H1 (cell line): ENCODE measurements at regions not wholly inside any gene's neighbourhood (a gene's known extent, or its start where the extent isn't known, plus 50 kb on each side); places are given as distances from the start of the nearest gene placed in this dataset.

ENCODE experiments used
- CTCF ChIA-PET: fragments of 300-600 bp; sonication (Branson Sonifier 250); formaldehyde crosslinking; loops from one replicate; lab custom pipeline; 2021; ENCODE audit not compliant: partially characterized antibody; lab: Charles Lee
- POLR2A ChIA-PET: fragments of 300-600 bp; sonication (Branson Sonifier 250); formaldehyde crosslinking; loops from one replicate; lab custom pipeline; 2021; ENCODE audit warnings: inconsistent platforms; ENCODE audit not compliant: partially characterized antibody; lab: Charles Lee
- DNase-seq, 2 experiments: peaks; one replicate each; pipeline versions ENCODE4 v3.0.0 to v3.0.0-alpha.2; 2010 to 2022; ENCODE audit warnings: low spot score in 2 of 2, low read depth in 1 of 2, mixed read lengths in 1 of 2
- FAIRE-seq: peaks from 2 replicates; lab custom pipeline; 2011; peaks lifted over from hg19 to GRCh38; lab: Jason Lieb, UNC
- H2AFZ ChIP-seq: 2 replicates; pipeline ENCODE4 v1.8.1; 2012; ENCODE audit warnings: low read length, inconsistent platforms
- H2AK5ac ChIP-seq: 2 replicates; pipeline ENCODE4 v1.6.1; 2013; ENCODE audit warnings: low read depth, low read length
- H2BK120ac ChIP-seq: replicated peaks from 2 replicates; pipeline ENCODE3; 2013; ENCODE audit warnings: low read depth, low read length, inconsistent platforms
- H2BK12ac ChIP-seq: 2 replicates; pipeline ENCODE4 v1.6.1; 2013; ENCODE audit warnings: low read depth, low read length
- H2BK15ac ChIP-seq: 2 replicates; pipeline ENCODE4 v1.6.1; 2013; ENCODE audit warnings: low read length
- H2BK20ac ChIP-seq: 2 replicates; pipeline ENCODE4 v1.6.1; 2013; ENCODE audit warnings: low read length
- H2BK5ac ChIP-seq: 2 replicates; pipeline ENCODE4 v1.6.1; 2013; ENCODE audit warnings: low read depth, low read length
- H3K14ac ChIP-seq: 2 replicates; pipeline ENCODE4 v1.6.1; 2013; ENCODE audit warnings: inconsistent platforms; ENCODE audit not compliant: insufficient read length
- H3K18ac ChIP-seq: 2 replicates; pipeline ENCODE4 v1.6.1; 2013; ENCODE audit warnings: low read length; ENCODE audit errors: extremely low read depth
- H3K23ac ChIP-seq: 2 replicates; pipeline ENCODE4 v1.6.1; 2013; ENCODE audit warnings: inconsistent platforms; ENCODE audit not compliant: insufficient read length
- H3K23me2 ChIP-seq: 2 replicates; pipeline ENCODE4 v1.6.1; 2013; ENCODE audit warnings: low read depth, low read length
- H3K27ac ChIP-seq: 2 replicates; pipeline ENCODE4 v1.6.1; 2011; ENCODE audit warnings: low read depth, low read length, inconsistent platforms
- H3K27me3 ChIP-seq, 4 experiments: replicated peaks in 1 of 4; 1 replicate in 1 of 4; 2 replicates in 3 of 4; pipeline versions ENCODE4 v1.6.1 to v1.8.1; 2011 to 2013; ENCODE audit warnings: low read length in 3 of 4, mild to moderate bottlenecking in 3 of 4, inconsistent platforms in 2 of 4, mixed read lengths in 2 of 4, moderate library complexity in 1 of 4; ENCODE audit not compliant: control insufficient read depth in 3 of 4, insufficient read depth in 3 of 4; ENCODE audit errors: extremely low read depth in 1 of 4
- H3K36me3 ChIP-seq, 4 experiments: 2 replicates each; pipeline versions ENCODE4 v1.6.1 to v1.8.1; 2011 to 2013; ENCODE audit warnings: mild to moderate bottlenecking in 4 of 4, low read length in 3 of 4, moderate library complexity in 2 of 4, control low read depth in 1 of 4, inconsistent platforms in 1 of 4; ENCODE audit not compliant: insufficient read depth in 4 of 4, control insufficient read depth in 2 of 4
- H3K4ac ChIP-seq: replicated peaks from 2 replicates; pipeline ENCODE3; 2013; ENCODE audit warnings: low read length, low read depth, mixed read lengths, inconsistent platforms; ENCODE audit not compliant: insufficient read length
- H3K4me1 ChIP-seq, 4 experiments: replicated peaks in 1 of 4; 1 replicate in 1 of 4; 2 replicates in 3 of 4; pipeline versions ENCODE4 v1.6.1 to v1.8.1; 2011 to 2013; ENCODE audit warnings: low read length in 3 of 4, inconsistent platforms in 2 of 4, mixed read lengths in 1 of 4; ENCODE audit not compliant: insufficient read depth in 4 of 4, control insufficient read depth in 3 of 4
- H3K4me2 ChIP-seq, 2 experiments: 2 replicates each; pipeline versions ENCODE4 v1.6.1 to v1.8.1; 2011 to 2013; ENCODE audit warnings: low read depth in 2 of 2, low read length in 2 of 2, control low read depth in 1 of 2, inconsistent platforms in 1 of 2, mild to moderate bottlenecking in 1 of 2; ENCODE audit not compliant: insufficient read depth in 1 of 2
- H3K4me3 ChIP-seq, 4 experiments: fragments of 200-600, 300-600 bp in 1 of 4; sonication (generic), shearing (Covaris generic), sonication (Bioruptor Twin) in 1 of 4; 2 replicates each; pipeline versions ENCODE4 v1.5.1 to v1.8.1; 2011 to 2016; ENCODE audit warnings: low read length in 4 of 4, low read depth in 3 of 4, control low read depth in 2 of 4, inconsistent platforms in 2 of 4, mild to moderate bottlenecking in 2 of 4, mixed read lengths in 1 of 4, moderate library complexity in 1 of 4; ENCODE audit not compliant: insufficient read depth in 2 of 4; ENCODE audit errors: extremely low read depth in 1 of 4
- H3K56ac ChIP-seq: replicated peaks from 2 replicates; pipeline ENCODE3; 2013; ENCODE audit warnings: low read depth, mild to moderate bottlenecking, mixed read lengths, low read length, inconsistent platforms; ENCODE audit not compliant: insufficient read length
- H3K79me1 ChIP-seq: 2 replicates; pipeline ENCODE4 v1.6.1; 2013; ENCODE audit warnings: low read depth, low read length, control low read depth
- H3K79me2 ChIP-seq, 2 experiments: 2 replicates each; pipeline versions ENCODE4 v1.6.1 to v1.8.1; 2012 to 2013; ENCODE audit warnings: low read length in 2 of 2, mild to moderate bottlenecking in 2 of 2, inconsistent platforms in 1 of 2; ENCODE audit not compliant: insufficient read depth in 2 of 2, control insufficient read depth in 1 of 2
- H3K9ac ChIP-seq, 4 experiments: replicated peaks in 1 of 4; 1 replicate in 1 of 4; 2 replicates in 3 of 4; pipeline versions ENCODE4 v1.6.1 to v1.8.1; 2011 to 2013; ENCODE audit warnings: low read depth in 3 of 4, low read length in 3 of 4, control low read depth in 2 of 4, mild to moderate bottlenecking in 2 of 4, moderate library complexity in 2 of 4, inconsistent platforms in 1 of 4; ENCODE audit errors: extremely low read depth in 1 of 4
- H3K9me3 ChIP-seq, 2 experiments: 2 replicates each; pipeline versions ENCODE4 v1.6.1 to v1.8.1; 2012 to 2013; ENCODE audit warnings: mild to moderate bottlenecking in 2 of 2, moderate library complexity in 2 of 2, control low read depth in 1 of 2, inconsistent platforms in 1 of 2, low read depth in 1 of 2, low read length in 1 of 2, mixed read lengths in 1 of 2; ENCODE audit not compliant: insufficient read depth in 2 of 2
- H4K20me1 ChIP-seq, 2 experiments: replicated peaks in 1 of 2; 2 replicates each; pipeline versions ENCODE3 to v1.8.1; 2011 to 2013; ENCODE audit warnings: inconsistent platforms in 2 of 2, low read length in 2 of 2, mild to moderate bottlenecking in 1 of 2; ENCODE audit not compliant: insufficient read depth in 2 of 2, control insufficient read depth in 1 of 2
- H4K5ac ChIP-seq: 2 replicates; pipeline ENCODE4 v1.6.1; 2013; ENCODE audit warnings: low read length, low read depth, mixed read lengths, inconsistent platforms; ENCODE audit not compliant: insufficient read length
- H4K8ac ChIP-seq: 2 replicates; pipeline ENCODE4 v1.8.0; 2013; ENCODE audit warnings: mild to moderate bottlenecking, moderate library complexity, low read length, inconsistent platforms; ENCODE audit not compliant: insufficient read depth; ENCODE audit errors: extremely low read depth
- H4K91ac ChIP-seq: replicated peaks from 2 replicates; pipeline ENCODE3; 2013; ENCODE audit warnings: low read length, mixed read lengths, inconsistent platforms; ENCODE audit not compliant: insufficient read length
- ASH2L ChIP-seq: fragments of 200-600, 300-600 bp; sonication (generic); IDR thresholded peaks from one replicate; pipeline ENCODE4 v1.7.1; 2017; ENCODE audit warnings: low read length
- ATF3 ChIP-seq: IDR thresholded peaks from 2 replicates; pipeline ENCODE4 v1.6.1; 2011; ENCODE audit warnings: low read depth, mild to moderate bottlenecking, low read length; ENCODE audit not compliant: insufficient read depth
- BACH1 ChIP-seq: IDR thresholded peaks from 2 replicates; pipeline ENCODE4 v1.6.1; 2012; ENCODE audit warnings: low read length, improper control_type of control experiment
- BCL11A ChIP-seq, 2 experiments: IDR thresholded peaks; one replicate each; pipeline ENCODE4 v1.6.1; 2011; ENCODE audit warnings: low read depth in 2 of 2, low read length in 2 of 2, mild to moderate bottlenecking in 2 of 2
- CEBPB ChIP-seq: IDR thresholded peaks from 2 replicates; pipeline ENCODE4 v1.6.1; 2012; ENCODE audit warnings: low read depth, low read length
- CHD2 ChIP-seq: IDR thresholded peaks from 2 replicates; pipeline ENCODE4 v1.6.1; 2012; ENCODE audit warnings: low read length, improper control_type of control experiment
- EP300 ChIP-seq, 2 experiments: IDR thresholded peaks; 1 replicate in 1 of 2; 2 replicates in 1 of 2; pipeline ENCODE4 v1.6.1; 2011 to 2012; ENCODE audit warnings: low read depth in 2 of 2, low read length in 2 of 2, mild to moderate bottlenecking in 2 of 2, borderline replicate concordance in 1 of 2, inconsistent platforms in 1 of 2, moderate library complexity in 1 of 2
- HDAC6 ChIP-seq: IDR thresholded peaks from one replicate; pipeline ENCODE4 v1.7.1; 2012; ENCODE audit warnings: low read depth, mild to moderate bottlenecking, inconsistent platforms, low read length, moderate library complexity
- MAFK ChIP-seq: IDR thresholded peaks from 2 replicates; pipeline ENCODE4 v1.6.1; 2012; ENCODE audit warnings: low read depth, mild to moderate bottlenecking, improper control_type of control experiment, low read length
- MAX ChIP-seq: IDR thresholded peaks from 2 replicates; pipeline ENCODE4 v1.6.1; 2012; ENCODE audit warnings: inconsistent platforms
- POU5F1 ChIP-seq: IDR thresholded peaks from 2 replicates; pipeline ENCODE4 v1.6.1; 2011; ENCODE audit warnings: low read depth, mild to moderate bottlenecking, low read length, moderate library complexity
- RFX5 ChIP-seq: IDR thresholded peaks from 2 replicates; pipeline ENCODE4 v1.6.1; 2011; ENCODE audit warnings: low read depth, low read length, improper control_type of control experiment, borderline replicate concordance
- TAF7 ChIP-seq: optimal IDR thresholded peaks from 2 replicates; pipeline ENCODE3; 2011; ENCODE audit warnings: low read depth, mild to moderate bottlenecking, inconsistent platforms, low read length, moderate library complexity, borderline replicate concordance
- TCF12 ChIP-seq: IDR thresholded peaks from 2 replicates; pipeline ENCODE4 v1.6.1; 2011; ENCODE audit warnings: low read depth, mild to moderate bottlenecking, low read length
- TEAD4 ChIP-seq: IDR thresholded peaks from 2 replicates; pipeline ENCODE4 v1.6.1; 2012; ENCODE audit warnings: low read depth, low read length, inconsistent platforms, mixed read lengths
- YY1 ChIP-seq: IDR thresholded peaks from 2 replicates; pipeline ENCODE4 v1.6.1; 2011; ENCODE audit warnings: low read depth, mild to moderate bottlenecking, low read length
- WGBS, 2 experiments: shearing (Covaris generic) in 1 of 2; methylation state at CpG; one replicate each; pipeline versions ENCODE4 v1.1.6 to v1.1.7; 2013 to 2015; ENCODE audit warnings: low lambda C conversion rate in 2 of 2, mixed read lengths in 2 of 2, inconsistent platforms in 1 of 2, low coverage in 1 of 2, missing lambda C conversion rate in 1 of 2; ENCODE audit not compliant: insufficient replicate concordance in 2 of 2, insufficient coverage in 1 of 2, insufficient read length in 1 of 2; ENCODE audit errors: extremely low coverage in 1 of 2, missing lambda C conversion rate in 1 of 2; 5-methylcytosine and 5-hydroxymethylcytosine counted together

- WGBS, 2 experiments, result 80% methylated on average over 1 of the region's 1 CpG; no CpG with 5 or more reads in 1 of the 2 experiments
- TF ChIP-seq MAX, result no peak
- TF ChIP-seq ATF3, result no peak
- TF ChIP-seq EP300 (IDR thresholded peaks at IDR 0.05; ENCODE audit: borderline replicate concordance in 1 of 2, low read depth in 2 of 2, low read length in 2 of 2), result no peak
- no peak for TF ChIP-seq CEBPB
- TF ChIP-seq TAF7, result no peak
- TF ChIP-seq BCL11A (IDR thresholded peaks at IDR 0.05; ENCODE audit: low read depth in 2 of 2, low read length in 2 of 2), result no peak
- TF ChIP-seq HDAC6, result no peak
- TF ChIP-seq CHD2, result no peak
- no peak for TF ChIP-seq TEAD4
- no peak for TF ChIP-seq POU5F1
- TF ChIP-seq YY1, result no peak
- no peak for TF ChIP-seq RFX5
- TF ChIP-seq ASH2L, result no peak
- no peak for TF ChIP-seq BACH1
- no peak for TF ChIP-seq MAFK
- TF ChIP-seq TCF12, result no peak
Observed at GRCh38 chr6:6922166-6922565, 185.6 kb upstream of the RREB1 start.

More at GRCh38 chr6:6922166-6922565, 185.6 kb upstream of the RREB1 start:
- H3K79me1 ChIP-seq, result no peaks in the 10 kb centered on the region
- H3K9me3 ChIP-seq, result peaks cover 0 to 4% of the 10 kb centered on the region in 2 experiments; a peak in 1 of 4 replicates
- H3K79me2 ChIP-seq, result no peaks in the 10 kb centered on the region
- no peak overlapping the region for H3K4ac ChIP-seq
- H4K91ac ChIP-seq, result no peak overlapping the region
- no peak overlapping the region for H2AK5ac ChIP-seq
- no peak for DNase-seq
- H2BK12ac ChIP-seq, result no peak overlapping the region
- no peak overlapping the region for H2BK5ac ChIP-seq
- H3K23me2 ChIP-seq, result no peaks in the 10 kb centered on the region
- FAIRE-seq, result no peak
- H3K4me3 ChIP-seq, result no peak overlapping the region
- H2BK20ac ChIP-seq, result no peak overlapping the region
- no peak overlapping the region for H2BK120ac ChIP-seq
- H3K18ac ChIP-seq, result no peak overlapping the region
- no peak overlapping the region for H3K23ac ChIP-seq
- H3K4me1 ChIP-seq, result no peaks in the 10 kb centered on the region
- no peak overlapping the region for H3K56ac ChIP-seq
- CTCF ChIA-PET, result no interaction called here
- no peak overlapping the region for H2BK15ac ChIP-seq
- no peak overlapping the region for H2AFZ ChIP-seq
- no peaks in the 10 kb centered on the region for H3K36me3 ChIP-seq
- H3K14ac ChIP-seq, result no peak overlapping the region
- H3K27ac ChIP-seq, result no peak overlapping the region
- H3K27me3 ChIP-seq, result no peaks in the 10 kb centered on the region
- no peak overlapping the region for H3K9ac ChIP-seq
- H3K4me2 ChIP-seq, result no peak overlapping the region
- no peaks in the 10 kb centered on the region for H4K20me1 ChIP-seq
- H4K8ac ChIP-seq, result no peak overlapping the region
- POLR2A ChIA-PET, result no interaction called here
- no peak overlapping the region for H4K5ac ChIP-seq
